DMS153 treated with DMSO at 0.1 percent for 48 hours (cell line): ENCODE measurements at regions not wholly inside any gene's neighbourhood (a gene's known extent, or its start where the extent isn't known, plus 50 kb on each side); places are given as distances from the start of the nearest gene placed in this dataset.
"Not testable (repeated sequence)": the region's sequence is repeated elsewhere in the genome, so short reads cannot be mapped to it uniquely, and the experiment has no call there.

Source experiments
- DNase-seq: peaks from one replicate; lab custom pipeline; 2025; ENCODE audit not compliant: unreplicated experiment; lab: John Stamatoyannopoulos, UW

DNA sequence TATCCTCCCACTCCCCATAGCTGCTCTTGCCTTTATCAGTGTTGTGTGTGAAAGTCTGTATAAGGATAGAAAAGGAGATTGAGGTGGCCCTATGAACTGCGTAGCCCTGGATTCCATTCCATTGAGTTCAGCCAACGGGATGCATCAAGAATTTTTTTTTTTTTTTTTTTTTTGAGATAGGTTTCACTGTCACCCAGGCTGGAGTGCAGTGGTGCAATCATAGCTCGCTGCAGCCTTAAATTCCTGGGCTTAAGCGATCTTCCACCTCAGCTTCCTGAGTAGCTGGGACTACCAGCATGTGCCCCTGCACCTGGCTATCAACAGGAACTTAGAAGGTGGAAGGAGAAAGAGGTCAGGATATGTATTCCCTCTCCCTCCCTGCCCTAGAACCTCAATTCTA, 187.2 kb upstream of the SPRY1 start:
- DNase-seq, result no peak

DNA sequence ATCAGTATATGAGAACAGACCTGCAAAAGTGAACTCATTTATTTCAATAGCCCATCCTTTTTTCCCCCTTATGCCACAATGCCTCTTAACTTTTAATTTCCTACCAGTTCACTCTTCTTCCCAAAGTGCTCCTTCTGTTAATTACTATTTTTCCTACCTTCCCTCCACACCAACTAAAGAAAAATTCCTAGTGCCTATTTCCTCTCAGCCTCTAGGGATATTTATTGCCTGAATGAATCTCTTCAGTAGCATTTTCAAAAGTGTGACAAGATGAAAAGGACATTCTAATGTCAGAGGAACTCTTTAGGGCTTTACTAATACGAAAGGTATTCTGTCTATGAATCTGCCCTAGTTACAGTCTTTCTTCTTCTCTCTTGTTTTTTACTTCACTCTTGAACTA, 181.1 kb upstream of the SPRY1 start:
- no peak for DNase-seq

DNA sequence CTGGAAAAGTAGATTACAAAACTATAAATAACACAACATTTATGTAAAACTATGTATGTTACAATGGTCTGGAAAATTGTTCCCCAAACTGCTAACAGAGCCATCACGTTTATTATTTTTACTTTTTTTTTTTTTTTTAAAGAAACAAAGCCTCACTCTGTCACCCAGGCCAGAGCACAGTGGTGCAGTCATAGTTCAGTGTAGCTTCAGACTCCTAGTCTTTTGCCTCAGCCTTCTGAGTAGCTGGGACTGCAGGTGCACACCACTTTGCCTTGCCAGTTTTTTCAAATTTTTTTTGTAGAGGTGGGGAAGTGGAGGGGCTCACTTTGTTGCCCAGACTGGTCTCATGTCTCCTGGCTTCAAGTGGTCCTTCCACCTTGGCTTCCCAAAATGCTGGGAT, 180.1 kb upstream of the SPRY1 start:
- DNase-seq, result no peak

DNA sequence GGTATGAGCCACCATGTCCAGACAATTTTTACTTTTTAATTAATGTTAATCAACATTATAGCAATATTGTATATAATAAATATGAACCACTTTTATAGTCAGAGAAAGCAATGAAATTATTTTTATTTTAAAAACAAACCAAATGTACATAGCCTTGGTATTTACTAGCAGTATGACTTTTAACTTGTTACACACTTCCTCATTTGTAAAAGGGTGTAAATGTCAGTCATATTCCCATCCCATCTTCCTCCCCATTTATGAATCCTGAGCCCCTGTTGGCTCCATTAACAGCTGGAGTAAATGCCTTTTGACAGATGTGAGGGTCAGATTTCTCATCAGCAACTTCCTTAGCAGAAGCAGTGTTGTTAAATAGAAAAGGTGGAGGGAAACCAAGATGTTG, 179.6 kb upstream of the SPRY1 start:
- DNase-seq, result no peak

DNA sequence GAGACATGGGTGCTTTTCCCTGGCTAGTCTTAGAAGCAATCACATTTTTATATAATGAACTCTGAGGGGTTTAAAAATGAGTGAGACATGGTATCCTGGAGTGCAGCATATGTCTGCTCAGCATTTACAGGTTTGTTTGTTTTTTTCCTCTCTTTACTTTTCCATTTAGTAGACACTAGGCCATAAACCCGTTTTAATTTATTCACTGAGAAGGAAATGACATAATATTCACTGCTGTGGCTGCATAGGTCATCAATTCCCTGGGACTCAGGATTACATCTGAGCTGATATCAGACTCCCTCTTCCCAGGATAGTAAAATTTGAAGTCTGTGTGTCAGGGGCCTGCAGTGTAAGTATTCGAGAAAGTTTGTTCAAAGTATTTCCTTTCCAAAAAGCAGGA, 178.9 kb upstream of the SPRY1 start:
- peak; percentile 14 for DNase-seq

DNA sequence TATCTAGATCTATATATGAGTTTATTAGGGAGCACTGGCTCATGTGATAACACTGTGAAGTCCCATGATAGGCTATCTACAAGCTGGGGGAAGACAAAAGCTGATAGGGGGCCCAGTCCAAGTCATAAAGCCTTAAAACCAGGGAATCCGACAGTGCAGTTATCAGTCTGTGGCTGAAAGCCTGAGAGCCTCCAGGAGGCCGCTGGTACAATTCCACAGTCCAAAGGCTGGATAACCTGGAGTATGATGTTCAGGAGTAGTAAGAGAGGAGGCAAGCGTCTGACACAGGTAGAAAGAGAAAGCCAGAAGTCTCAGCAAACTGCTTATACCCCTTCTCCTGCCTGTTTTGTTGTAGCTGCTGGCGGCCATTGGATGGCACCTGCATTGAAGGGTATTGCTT, 177.6 kb upstream of the SPRY1 start:
- DNase-seq, result no peak

DNA sequence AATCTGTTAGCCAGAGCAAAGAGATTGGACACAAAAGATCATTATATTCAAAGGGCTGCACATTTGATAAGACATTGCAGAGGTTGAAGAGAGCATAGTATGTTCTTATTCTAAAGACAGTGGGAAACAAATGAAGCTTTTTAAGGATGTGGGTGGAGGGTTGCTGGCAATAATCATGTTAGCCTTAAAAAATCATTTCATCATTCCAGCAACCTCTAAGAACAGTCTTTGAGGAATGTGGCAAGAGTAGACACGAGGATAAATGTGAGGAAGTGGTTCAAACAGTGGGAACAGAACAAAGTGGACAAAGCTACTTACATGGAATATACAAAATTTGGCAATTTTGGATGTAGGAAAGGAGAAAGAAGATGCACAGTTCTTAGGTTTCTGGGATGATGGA, 167.3 kb upstream of the SPRY1 start:
- DNase-seq, result no peak

DNA sequence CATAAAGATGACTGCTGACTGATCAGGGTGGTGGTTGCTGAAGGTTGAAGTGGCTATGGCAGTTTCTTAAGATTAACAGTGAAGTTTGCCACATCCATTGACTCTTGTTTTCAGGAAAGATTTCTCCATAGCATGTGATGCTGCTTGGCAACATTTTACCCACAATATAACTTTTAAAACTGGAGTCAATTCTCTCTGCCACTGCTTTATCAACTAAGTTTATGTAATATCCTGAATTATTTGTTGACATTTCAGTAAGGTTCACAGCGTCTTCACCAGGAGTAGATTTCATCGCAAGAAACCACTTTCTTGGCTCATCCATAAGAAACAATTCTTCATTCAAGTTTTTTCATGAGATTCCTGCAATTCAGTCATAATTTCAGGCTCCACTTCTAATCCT, 166.5 kb upstream of the SPRY1 start:
- DNase-seq, result no peak

DNA sequence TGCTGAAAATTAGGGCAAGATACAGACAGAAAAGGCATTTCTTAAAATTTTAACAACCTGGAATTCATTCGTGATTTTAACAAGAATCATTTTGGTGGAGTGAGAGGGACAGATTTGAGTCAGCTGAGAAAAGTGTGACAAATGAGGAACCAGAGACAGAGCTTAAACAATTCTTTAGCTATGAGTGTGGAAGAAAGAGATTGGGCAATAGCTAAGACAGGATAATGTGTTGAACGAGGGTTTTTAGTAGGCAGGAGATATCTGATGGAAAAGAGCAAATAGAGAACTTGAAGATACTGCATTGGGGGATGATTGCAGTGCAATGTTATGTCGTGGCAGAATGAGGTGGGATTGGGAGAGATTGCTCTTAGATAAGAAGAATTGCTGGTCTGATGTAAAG, 164.2 kb upstream of the SPRY1 start:
- DNase-seq, result no peak

DNA sequence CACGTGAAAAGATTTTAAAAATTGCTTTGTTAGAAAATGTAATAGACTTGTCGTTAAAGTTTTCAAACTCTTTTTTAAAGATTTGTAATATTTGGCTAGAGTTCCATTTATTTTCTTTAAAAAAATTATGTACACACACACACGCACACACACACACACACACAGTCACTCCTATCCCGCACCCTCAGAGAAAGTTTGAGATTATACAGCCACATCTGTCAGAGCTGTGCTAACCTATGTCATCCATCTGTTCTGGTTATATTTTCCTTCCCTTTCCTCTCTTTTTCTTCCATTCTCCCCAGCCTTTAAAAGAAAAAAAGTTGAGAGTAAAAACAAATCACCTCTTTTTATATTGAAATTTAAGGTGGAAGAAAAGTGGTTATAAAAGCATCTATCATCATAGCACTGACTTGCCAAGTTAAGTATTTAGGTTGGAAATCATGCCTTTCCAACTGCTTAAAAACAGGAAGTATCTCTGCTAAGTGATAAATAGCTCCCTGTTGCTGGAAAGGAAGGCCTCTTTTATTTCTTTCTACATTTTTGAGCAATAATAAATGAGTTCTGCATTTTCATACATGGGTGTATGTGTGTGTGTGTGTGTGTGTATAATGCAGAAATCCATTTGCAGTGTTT, 163.3 kb upstream of the SPRY1 start:
- DNase-seq, result no peak

DNA sequence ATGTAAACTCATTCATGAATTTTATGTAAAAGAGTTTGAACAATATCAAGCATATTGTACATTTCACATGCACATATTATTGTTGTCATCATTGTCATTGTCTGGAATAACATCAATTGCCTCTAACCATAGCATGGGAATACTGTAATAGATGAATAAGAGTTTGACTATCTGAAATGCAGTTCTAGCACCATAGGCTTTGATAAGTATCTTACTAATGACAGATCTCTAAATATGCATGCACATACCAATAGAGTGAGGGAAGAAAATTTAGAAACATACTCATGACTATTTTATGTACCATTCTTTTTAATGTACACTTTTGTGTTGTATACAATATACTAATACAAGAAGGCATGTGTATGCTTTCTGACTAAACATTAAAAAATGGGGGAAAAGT, 161.6 kb upstream of the SPRY1 start:
- no peak for DNase-seq

DNA sequence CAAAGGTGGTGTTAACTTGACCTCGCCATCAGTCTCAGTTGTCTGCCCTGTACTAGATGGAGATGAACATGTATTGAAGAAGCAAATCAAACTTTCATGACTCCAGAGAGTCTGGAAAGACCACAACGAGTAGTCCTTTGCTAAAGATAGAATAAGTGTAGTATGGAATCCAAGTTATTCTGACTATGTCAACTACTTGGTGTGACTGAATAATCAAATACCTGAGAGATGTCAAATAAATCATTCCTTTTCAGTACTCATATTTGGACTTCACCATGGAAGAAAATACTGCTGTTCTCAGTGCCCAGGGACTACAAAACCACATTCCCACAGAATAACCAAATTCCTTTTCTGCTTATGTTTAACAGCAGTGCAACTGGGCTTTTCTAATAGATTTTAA, 161.2 kb upstream of the SPRY1 start:
- no peak for DNase-seq

DNA sequence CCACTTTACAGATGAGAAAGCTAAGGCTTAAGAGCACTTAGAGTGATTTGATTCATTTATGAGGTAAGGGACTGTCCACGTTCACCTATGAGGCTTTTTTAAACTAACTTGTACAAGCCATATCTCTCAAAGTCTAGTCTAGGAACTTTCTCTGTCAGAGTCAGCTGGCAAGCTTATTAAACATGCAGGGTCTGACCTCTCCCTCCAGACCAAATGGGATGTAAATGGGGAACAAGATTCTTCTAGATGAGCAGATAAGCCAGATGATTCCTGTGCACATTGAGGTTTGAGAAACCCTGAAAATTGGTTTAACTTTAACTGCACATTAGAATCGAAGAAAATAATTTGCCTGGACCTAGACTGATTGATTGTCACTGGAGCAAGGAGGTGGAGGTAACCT, 160.0 kb upstream of the SPRY1 start:
- no peak for DNase-seq

DNA sequence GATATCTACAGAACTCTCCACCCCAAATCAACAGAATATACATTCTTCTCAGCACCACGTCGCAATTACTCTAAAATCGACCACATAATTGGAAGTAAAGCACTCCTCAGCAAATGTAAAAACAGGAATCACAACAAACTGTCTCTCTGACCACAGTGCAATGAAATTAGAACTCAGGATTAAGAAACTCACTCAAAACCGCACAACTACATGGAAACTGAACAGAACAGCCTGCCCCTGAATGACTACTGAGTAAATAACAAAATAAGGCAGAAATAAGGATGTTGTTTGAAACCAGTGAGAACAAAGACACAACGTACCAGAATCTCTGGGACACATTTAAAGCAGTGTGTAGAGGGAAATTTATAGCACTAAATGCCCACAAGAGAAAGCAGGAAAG, 156.3 kb upstream of the SPRY1 start:
- DNase-seq, result not testable (repeated sequence)

DNA sequence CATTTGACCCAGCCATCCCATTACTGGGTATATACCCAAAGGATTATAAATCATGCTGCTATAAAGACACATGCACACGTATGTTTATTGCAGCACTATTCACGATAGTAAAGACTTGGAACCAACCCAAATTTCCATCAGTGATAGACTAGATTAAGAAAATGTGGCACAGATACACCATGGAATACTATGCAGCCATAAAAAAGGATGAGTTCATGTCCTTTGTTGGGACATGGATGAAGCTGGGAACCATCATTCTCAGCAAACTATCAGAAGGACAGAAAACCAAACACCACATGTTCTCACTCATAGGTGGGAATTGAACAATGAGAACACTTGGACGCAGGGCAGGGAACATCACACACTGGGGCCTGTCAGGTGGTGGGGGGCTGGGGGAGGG, 153.4 kb upstream of the SPRY1 start:
- DNase-seq, result not testable (repeated sequence)

DNA sequence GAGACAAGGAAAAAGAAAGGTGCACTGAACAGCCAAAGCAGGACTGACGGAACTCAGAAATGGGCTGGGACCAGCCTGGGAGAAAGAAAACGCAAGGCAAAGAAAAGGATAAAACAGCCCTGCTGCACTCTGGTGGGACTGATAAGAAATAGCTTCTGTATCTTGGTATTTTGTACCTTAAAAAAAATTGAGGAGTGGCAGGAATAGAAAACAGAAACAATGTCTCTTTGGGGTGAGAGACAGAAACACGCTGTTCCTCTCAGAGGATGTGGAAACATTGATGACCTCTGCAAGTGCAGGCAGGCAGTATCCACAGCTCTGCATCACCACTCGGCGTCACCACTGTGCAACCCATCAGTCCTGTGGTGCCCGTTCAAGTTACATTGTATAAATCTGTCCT, 152.5 kb upstream of the SPRY1 start:
- DNase-seq, result no peak

DNA sequence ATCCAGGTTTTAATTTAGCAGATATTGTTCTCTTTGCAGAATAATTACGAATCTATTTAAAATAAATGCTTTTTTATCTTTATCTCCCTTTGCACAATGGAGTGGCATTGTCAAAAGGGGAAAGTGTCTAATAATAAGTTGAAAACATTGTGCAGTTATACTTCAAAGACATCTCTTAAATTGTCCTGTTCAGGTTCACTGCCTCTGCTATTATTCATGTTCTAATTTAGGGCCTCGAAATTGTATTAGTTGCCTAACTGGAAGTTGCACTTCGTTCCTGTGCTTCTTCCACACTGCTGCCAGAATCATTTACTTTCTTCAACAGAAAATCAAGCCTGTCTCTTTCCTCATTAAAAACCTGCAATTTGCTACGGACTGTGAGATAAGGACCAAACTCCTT, 150.5 kb upstream of the SPRY1 start:
- DNase-seq, result no peak

DNA sequence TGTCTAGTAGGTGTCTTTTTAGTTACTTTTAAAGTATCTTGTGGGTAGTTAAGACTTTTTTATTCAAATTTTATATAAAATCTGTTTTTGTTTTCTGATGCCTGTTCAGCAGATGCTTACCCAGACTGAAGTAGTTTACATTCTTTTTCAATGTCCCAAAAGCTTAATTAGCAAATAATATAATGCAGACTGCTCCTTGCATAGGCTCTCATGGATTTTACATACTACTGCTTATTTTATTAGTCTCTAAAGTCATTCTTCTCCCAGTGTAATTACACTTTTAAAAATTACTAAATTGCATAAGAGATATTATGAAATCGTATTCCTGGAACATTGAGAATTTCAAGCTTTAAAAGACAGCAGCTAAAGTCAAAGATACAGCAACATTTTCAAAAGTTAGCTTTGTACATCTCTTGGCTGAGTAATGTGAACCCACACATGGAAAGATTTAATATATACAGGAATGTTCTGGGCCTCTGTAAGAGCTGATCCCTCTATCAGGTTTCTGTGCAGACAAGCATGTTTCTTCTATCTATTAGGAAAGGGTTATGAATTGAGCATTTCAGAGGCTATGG, 148.4 kb upstream of the SPRY1 start:
- no peak for DNase-seq

DNA sequence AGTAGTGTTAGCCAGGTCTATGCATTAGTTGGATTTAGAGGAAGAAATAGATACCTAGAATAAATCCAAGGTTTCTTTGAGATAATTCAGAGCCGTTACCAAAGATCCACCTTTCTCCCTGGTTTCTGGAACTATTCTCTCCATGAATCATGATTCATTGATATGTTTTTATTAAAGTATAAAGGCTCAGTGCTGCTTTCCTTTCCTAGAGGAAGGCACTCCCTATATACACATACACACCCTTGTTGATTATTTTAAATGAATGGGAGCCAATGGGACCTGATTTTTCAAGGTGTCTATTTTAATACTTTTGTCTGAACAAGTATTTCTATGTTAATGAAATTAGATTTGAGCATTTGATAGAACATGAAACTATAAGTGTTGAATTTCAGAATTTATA, 146.8 kb upstream of the SPRY1 start:
- no peak for DNase-seq

DNA sequence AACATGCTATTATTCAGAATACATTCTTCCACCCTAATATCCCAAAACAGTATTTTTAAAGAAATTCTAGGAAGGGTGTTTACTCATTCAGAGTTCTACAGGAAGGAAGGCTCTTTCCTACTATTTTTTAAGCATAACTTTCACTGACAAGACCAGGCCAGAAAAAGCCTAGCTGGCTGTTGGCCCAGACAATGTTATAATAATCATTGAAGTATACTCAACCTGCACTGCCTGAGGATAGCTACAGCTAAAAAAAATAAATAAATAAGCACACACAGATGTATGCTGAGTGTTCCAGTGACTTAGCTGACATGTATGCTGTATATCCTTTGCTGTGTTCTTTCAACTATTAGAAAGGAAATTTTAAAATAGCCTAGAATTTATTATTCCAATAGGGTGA, 145.8 kb upstream of the SPRY1 start:
- DNase-seq, result no peak

DNA sequence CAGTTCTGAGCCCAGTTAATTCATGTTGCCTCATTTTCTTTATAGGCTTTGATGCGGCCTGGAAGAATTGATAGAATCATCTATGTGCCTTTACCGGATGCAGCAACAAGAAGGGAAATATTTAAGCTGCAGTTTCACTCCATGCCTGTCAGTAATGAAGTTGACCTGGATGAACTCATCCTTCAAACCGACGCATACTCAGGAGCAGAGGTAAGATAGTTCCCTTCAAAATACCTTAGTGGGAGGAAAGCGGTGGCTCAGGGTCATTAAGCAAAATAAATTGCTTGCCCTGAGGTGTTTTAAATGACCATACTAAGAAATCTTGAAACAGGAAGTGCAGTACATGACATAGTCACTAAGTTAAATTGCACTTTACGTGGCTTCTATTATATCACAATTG, 140.6 kb upstream of the SPRY1 start:
- no peak for DNase-seq

DNA sequence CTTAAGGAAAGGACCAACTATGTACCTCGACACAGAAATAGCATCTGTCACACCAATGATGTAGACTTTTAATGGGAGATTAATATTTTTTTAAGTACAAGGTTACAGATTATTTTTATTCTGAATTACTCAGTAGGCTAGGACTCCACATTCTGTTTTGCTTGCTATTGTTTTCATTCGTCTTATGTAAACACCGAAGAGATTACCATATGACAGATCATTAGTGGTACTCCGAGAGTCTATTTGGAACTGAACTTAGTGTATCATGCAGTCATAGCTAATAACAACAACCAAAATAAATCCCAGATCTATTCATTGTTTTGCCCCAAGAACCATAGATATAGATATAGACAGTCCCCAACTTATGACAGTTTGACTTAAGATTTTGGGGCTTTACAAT, 139.7 kb upstream of the SPRY1 start:
- DNase-seq, result no peak

DNA sequence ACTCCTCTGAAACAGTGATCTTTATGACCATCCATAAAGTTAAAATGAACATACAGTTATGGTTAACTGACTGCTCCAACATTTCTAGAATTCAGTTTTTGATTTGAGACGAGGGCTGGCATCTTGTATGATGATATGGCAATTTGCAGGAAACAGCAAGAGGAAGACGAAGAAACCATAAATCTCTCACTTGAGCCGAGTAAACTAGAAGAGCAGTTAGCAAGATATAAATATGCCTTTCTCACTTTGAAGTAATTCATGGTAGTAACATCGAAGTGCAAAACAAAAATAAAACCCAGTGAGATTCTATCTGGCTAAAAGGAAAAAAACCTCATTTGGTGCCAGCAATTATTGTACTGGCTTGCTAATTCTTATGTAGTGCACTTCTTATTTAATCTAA, 139.0 kb upstream of the SPRY1 start:
- DNase-seq, result no peak
